ENCODE measurements at regions not wholly inside any gene's neighbourhood (a gene's known extent, or its start where the extent isn't known, plus 50 kb on each side); places are given as distances from the start of the nearest gene placed in this dataset.

DNA sequence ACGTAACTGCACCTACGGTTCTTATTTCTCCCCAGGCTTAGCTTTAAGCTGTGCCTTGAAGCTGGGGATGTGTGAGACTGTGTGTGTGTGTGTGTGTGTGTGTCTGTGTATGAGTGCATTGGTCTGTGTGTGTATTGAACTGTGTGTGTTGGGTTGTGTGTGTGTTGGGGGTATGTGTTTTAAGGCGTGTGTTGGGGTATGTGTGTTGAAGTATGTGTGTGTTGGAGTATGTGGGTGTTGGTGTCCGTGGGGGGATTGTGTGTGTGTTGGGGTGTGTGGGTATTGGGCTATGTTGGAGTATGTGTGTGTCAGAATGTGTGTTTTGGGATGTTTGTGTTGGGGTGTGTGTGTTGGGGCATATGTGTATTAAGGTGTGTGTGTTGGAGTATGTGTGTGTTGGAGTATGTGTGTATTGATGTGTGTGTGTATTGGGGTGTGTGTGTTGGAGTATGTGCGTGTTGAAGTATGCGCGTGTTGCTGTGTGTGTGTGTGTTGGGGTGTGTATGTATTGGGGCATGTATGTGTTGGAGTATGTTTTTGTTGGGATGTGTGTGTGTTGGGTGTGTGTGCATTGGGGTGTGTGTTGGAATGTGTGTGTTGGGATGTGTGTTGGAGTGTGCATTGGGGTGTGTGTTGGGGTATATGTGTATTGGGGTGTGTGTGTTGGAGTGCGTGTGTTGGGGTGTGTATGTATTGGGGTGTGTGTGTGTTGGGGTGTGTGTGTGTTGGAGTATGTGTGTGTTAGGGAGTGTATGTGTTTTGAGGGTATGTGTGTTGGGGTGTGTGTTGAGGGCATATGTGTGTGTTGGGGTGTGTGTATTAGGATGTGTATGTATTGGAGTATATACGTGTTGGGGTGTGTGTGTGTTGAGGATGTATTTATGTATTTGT is 76.4 kb downstream of the LSM3 start:
- H3K9me1 ChIP-seq (replicated peaks; ENCODE audit: control insufficient read depth, extremely low read depth, insufficient read depth, low read length): no peaks in the 10 kb centered on the region
- H3K27me3 ChIP-seq (ENCODE audit: control insufficient read depth in 2 of 2, insufficient read depth in 2 of 2, low read length in 2 of 2): peaks cover 0 to 2% of the 10 kb centered on the region in 2 experiments
- no peaks in the 10 kb centered on the region for H3K9me3 ChIP-seq (replicated peaks; ENCODE audit: control insufficient read depth, insufficient read depth, low read length)
- no TSS peak for BruUV-seq (replicated peaks)
- POLR2A ChIA-PET: no interaction called here
- H3K4me2 ChIP-seq (ENCODE audit: insufficient read depth, low read length): no peak overlapping the region
- intact Hi-C loops (cut with micrococcal nuclease): no loop called here
- no peaks in the 10 kb centered on the region for H3K36me3 ChIP-seq (ENCODE audit: control insufficient read depth in 2 of 2, extremely low read depth in 1 of 2, insufficient read depth in 2 of 2, low read length in 2 of 2)
- dilution Hi-C loops (cut with MboI; ENCODE audit: extremely low pct_ligation_motif_present, low sequenced_read_pairs): no loop called here
- no peak overlapping the region for H2AFZ ChIP-seq (ENCODE audit: low read depth, low read length)
- CTCF ChIA-PET: interaction anchor here (0.9 kb wide), 1 partner anchor 359 kb away, joined by 3 read pairs; no protein-coding TSS in a partner anchor
- no peak overlapping the region for H3K9ac ChIP-seq (replicated peaks; ENCODE audit: extremely low read depth, insufficient read depth, low read length)
- H3K4me3 ChIP-seq (replicated peaks in 1 of 3; ENCODE audit: insufficient read depth in 1 of 3, low read depth in 1 of 3, low read length in 3 of 3): no peak overlapping the region
- H4K20me1 ChIP-seq (replicated peaks; ENCODE audit: control insufficient read depth, extremely low read depth, insufficient read depth, low read length): no peaks in the 10 kb centered on the region
- no peaks in the 10 kb centered on the region for H3K79me2 ChIP-seq (ENCODE audit: control insufficient read depth, insufficient read depth, low read length)
- TF ChIP-seq POLR2AphosphoS5 (IDR thresholded peaks at IDR 0.05; ENCODE audit: insufficient read depth, low read depth, low read length) (no peak), POLR2A (IDR thresholded peaks at IDR 0.05; ENCODE audit: low read depth, low read length) (no peak), EZH2 (IDR thresholded peaks at IDR 0.05; ENCODE audit: borderline replicate concordance, low read depth, low read length, severe bottlenecking) (no peak)
- TF ChIP-seq, protein P1, sequence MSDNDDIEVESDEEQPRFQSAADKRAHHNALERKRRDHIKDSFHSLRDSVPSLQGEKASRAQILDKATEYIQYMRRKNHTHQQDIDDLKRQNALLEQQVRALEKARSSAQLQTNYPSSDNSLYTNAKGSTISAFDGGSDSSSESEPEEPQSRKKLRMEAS (IDR thresholded peaks at IDR 0.05; ENCODE audit: insufficient read depth, insufficient read length): no peak
- no peak for DNase-seq (ENCODE audit: low read depth, low spot score)
- no peak for FAIRE-seq
- H3K4me1 ChIP-seq (ENCODE audit: control insufficient read depth, extremely low read depth, insufficient read depth, low read length): no peaks in the 10 kb centered on the region
- H3K27ac ChIP-seq (ENCODE audit: insufficient read depth, low read depth, low read length): no peak overlapping the region

DNA sequence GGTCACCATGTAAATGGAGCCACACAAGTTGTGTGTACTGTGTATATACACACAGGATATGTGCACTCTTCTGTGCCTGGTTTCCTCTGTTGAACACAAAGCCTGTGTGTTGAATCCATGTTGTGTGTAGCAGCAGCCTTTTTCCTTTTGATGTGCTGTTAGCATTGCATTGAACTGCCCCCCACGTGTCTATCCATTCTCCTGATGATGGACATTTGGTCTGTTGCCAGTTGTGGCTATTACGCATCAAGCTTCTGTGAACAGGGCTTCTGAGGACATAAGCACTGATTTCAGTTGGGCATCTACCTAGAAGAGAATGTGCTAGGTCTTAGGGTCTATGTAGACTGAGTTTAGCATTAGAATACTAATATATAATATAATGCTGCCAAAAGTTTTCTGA is 77.4 kb downstream of the LSM3 start:
- no peak for DNase-seq (ENCODE audit: low read depth, low spot score)

More for the DNA sequence above, 77.4 kb downstream of the LSM3 start:
- intact Hi-C loops (cut with micrococcal nuclease) (no loop called here), dilution Hi-C loops (cut with MboI; ENCODE audit: extremely low pct_ligation_motif_present, low sequenced_read_pairs) (no loop called here)
- Histone ChIP-seq H3K4me2 (ENCODE audit: insufficient read depth, low read length) (no peak overlapping the region), H3K79me2 (ENCODE audit: control insufficient read depth, insufficient read depth, low read length) (no peaks in the 10 kb centered on the region), H3K4me3 (replicated peaks in 1 of 3; ENCODE audit: insufficient read depth in 1 of 3, low read depth in 1 of 3, low read length in 3 of 3) (no peak overlapping the region), H3K27ac (ENCODE audit: insufficient read depth, low read depth, low read length) (no peak overlapping the region), H3K4me1 (ENCODE audit: control insufficient read depth, extremely low read depth, insufficient read depth, low read length) (no peaks in the 10 kb centered on the region), H3K27me3 (ENCODE audit: control insufficient read depth in 2 of 2, insufficient read depth in 2 of 2, low read length in 2 of 2) (peaks cover 0 to 2% of the 10 kb centered on the region in 2 experiments), H3K9me1 (replicated peaks; ENCODE audit: control insufficient read depth, extremely low read depth, insufficient read depth, low read length) (no peaks in the 10 kb centered on the region), H3K36me3 (ENCODE audit: control insufficient read depth in 2 of 2, extremely low read depth in 1 of 2, insufficient read depth in 2 of 2, low read length in 2 of 2) (no peaks in the 10 kb centered on the region), H2AFZ (ENCODE audit: low read depth, low read length) (no peak overlapping the region), H3K9me3 (replicated peaks; ENCODE audit: control insufficient read depth, insufficient read depth, low read length) (no peaks in the 10 kb centered on the region), H3K9ac (replicated peaks; ENCODE audit: extremely low read depth, insufficient read depth, low read length) (no peak overlapping the region), H4K20me1 (replicated peaks; ENCODE audit: control insufficient read depth, extremely low read depth, insufficient read depth, low read length) (no peaks in the 10 kb centered on the region)
- no peak for FAIRE-seq
- ChIA-PET POLR2A (interaction anchor here (0.6 kb wide), 1 partner anchor 210 kb away, joined by 17 read pairs; no protein-coding TSS in a partner anchor), CTCF (interaction anchor here (0.9 to 1.7 kb wide), 2 partner anchors 52 to 360 kb away, joined by 3 to 21 read pairs; no protein-coding TSS in a partner anchor)
- no TSS peak for BruUV-seq (replicated peaks)
- TF ChIP-seq EZH2 (IDR thresholded peaks at IDR 0.05; ENCODE audit: borderline replicate concordance, low read depth, low read length, severe bottlenecking) (no peak), POLR2AphosphoS5 (IDR thresholded peaks at IDR 0.05; ENCODE audit: insufficient read depth, low read depth, low read length) (no peak), FOS (IDR thresholded peaks at IDR 0.05; ENCODE audit: borderline replicate concordance, insufficient read depth, low read length) (no peak), JUN (IDR thresholded peaks at IDR 0.05; ENCODE audit: borderline replicate concordance, insufficient read depth, insufficient read length, low read depth) (no peak), GATA2 (IDR thresholded peaks at IDR 0.05; ENCODE audit: insufficient read depth, insufficient read length, low read depth, low read length) (no peak), POLR2A (IDR thresholded peaks at IDR 0.05; ENCODE audit: low read depth, low read length) (no peak), MYC (IDR thresholded peaks at IDR 0.05; ENCODE audit: low read depth, low read length) (no peak)
- TF ChIP-seq, protein P1 (IDR thresholded peaks at IDR 0.05; ENCODE audit: insufficient read depth, insufficient read length): no peak
- TF ChIP-seq, protein P2, sequence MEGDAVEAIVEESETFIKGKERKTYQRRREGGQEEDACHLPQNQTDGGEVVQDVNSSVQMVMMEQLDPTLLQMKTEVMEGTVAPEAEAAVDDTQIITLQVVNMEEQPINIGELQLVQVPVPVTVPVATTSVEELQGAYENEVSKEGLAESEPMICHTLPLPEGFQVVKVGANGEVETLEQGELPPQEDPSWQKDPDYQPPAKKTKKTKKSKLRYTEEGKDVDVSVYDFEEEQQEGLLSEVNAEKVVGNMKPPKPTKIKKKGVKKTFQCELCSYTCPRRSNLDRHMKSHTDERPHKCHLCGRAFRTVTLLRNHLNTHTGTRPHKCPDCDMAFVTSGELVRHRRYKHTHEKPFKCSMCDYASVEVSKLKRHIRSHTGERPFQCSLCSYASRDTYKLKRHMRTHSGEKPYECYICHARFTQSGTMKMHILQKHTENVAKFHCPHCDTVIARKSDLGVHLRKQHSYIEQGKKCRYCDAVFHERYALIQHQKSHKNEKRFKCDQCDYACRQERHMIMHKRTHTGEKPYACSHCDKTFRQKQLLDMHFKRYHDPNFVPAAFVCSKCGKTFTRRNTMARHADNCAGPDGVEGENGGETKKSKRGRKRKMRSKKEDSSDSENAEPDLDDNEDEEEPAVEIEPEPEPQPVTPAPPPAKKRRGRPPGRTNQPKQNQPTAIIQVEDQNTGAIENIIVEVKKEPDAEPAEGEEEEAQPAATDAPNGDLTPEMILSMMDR (IDR thresholded peaks at IDR 0.05; ENCODE audit: extremely low read depth in 1 of 2, insufficient read depth in 1 of 2, low read depth in 1 of 2, low read length in 2 of 2): no peak
